ENCODE measurements at regions not wholly inside any gene's neighbourhood (a gene's known extent, or its start where the extent isn't known, plus 50 kb on each side); places are given as distances from the start of the nearest gene placed in this dataset.

GRCh38 chr2:58584606-58585118 is 343.5 kb upstream of the FANCL start:
- intact Hi-C loops (cut with micrococcal nuclease; ENCODE audit: unreplicated experiment) = no loop called here
- H3K9me3 Mint-ChIP-seq (ENCODE audit: low read depth, unreplicated experiment) = no peaks in the 10 kb centered on the region
- no TSS peak for BruUV-seq (replicated peaks)
- TF ChIP-seq CTCF (IDR thresholded peaks at IDR 0.05; ENCODE audit: unreplicated experiment) = no peak
- H3K27me3 Mint-ChIP-seq (ENCODE audit: unreplicated experiment) = no peaks in the 10 kb centered on the region
- no peak for DNase-seq
- H3K27ac Mint-ChIP-seq (ENCODE audit: unreplicated experiment) = no peak overlapping the region
- H3K36me3 Mint-ChIP-seq (ENCODE audit: insufficient read depth, unreplicated experiment) = no peaks in the 10 kb centered on the region
- no peak overlapping the region for H3K4me3 Mint-ChIP-seq (ENCODE audit: low read depth, unreplicated experiment)
- CTCF ChIA-PET = no interaction called here
- H3K4me1 Mint-ChIP-seq (ENCODE audit: low read depth, unreplicated experiment) = no peaks in the 10 kb centered on the region

- Mint-ChIP-seq H3K27me3 (ENCODE audit: unreplicated experiment) (no peaks in the 10 kb centered on the region), H3K9me3 (ENCODE audit: low read depth, unreplicated experiment) (no peaks in the 10 kb centered on the region), H3K36me3 (ENCODE audit: insufficient read depth, unreplicated experiment) (no peaks in the 10 kb centered on the region), H3K27ac (ENCODE audit: unreplicated experiment) (no peak overlapping the region), H3K4me3 (ENCODE audit: low read depth, unreplicated experiment) (no peak overlapping the region), H3K4me1 (ENCODE audit: low read depth, unreplicated experiment) (no peaks in the 10 kb centered on the region)
- no peak for TF ChIP-seq CTCF (IDR thresholded peaks at IDR 0.05; ENCODE audit: unreplicated experiment)
- no TSS peak for BruUV-seq (replicated peaks)
- intact Hi-C loops (cut with micrococcal nuclease; ENCODE audit: unreplicated experiment) = loop anchor here (10.0 kb wide), 2 partner anchors 717 to 1987 kb away; no protein-coding TSS in a partner anchor
- DNase-seq = no peak
- CTCF ChIA-PET = no interaction called here
Observed at GRCh38 chr2:58578276-58578675, 337.2 kb upstream of the FANCL start.

GRCh38 chr2:58574873-58575272 is 333.7 kb upstream of the FANCL start:
- DNase-seq = no peak
- CTCF ChIA-PET = no interaction called here
- no peaks in the 10 kb centered on the region for H3K27me3 Mint-ChIP-seq (ENCODE audit: unreplicated experiment)
- TF ChIP-seq CTCF (IDR thresholded peaks at IDR 0.05; ENCODE audit: unreplicated experiment) = no peak
- no peak overlapping the region for H3K27ac Mint-ChIP-seq (ENCODE audit: unreplicated experiment)
- BruUV-seq (replicated peaks) = no TSS peak
- intact Hi-C loops (cut with micrococcal nuclease; ENCODE audit: unreplicated experiment) = loop anchor here (10.0 kb wide), 2 partner anchors 720 to 1990 kb away; no protein-coding TSS in a partner anchor
- H3K4me3 Mint-ChIP-seq (ENCODE audit: low read depth, unreplicated experiment) = no peak overlapping the region
- peaks cover 23% of the 10 kb centered on the region for H3K4me1 Mint-ChIP-seq (ENCODE audit: low read depth, unreplicated experiment)
- H3K36me3 Mint-ChIP-seq (ENCODE audit: insufficient read depth, unreplicated experiment) = no peaks in the 10 kb centered on the region
- H3K9me3 Mint-ChIP-seq (ENCODE audit: low read depth, unreplicated experiment) = no peaks in the 10 kb centered on the region

- H3K4me1 Mint-ChIP-seq (ENCODE audit: low read depth, unreplicated experiment) = peaks cover 36% of the 10 kb centered on the region
- H3K4me3 Mint-ChIP-seq (ENCODE audit: low read depth, unreplicated experiment) = no peak overlapping the region
- BruUV-seq (replicated peaks) = no TSS peak
- intact Hi-C loops (cut with micrococcal nuclease; ENCODE audit: unreplicated experiment) = loop anchor here (10.0 kb wide), 2 partner anchors 722 to 1992 kb away; no protein-coding TSS in a partner anchor
- no peaks in the 10 kb centered on the region for H3K9me3 Mint-ChIP-seq (ENCODE audit: low read depth, unreplicated experiment)
- no peak overlapping the region for H3K27ac Mint-ChIP-seq (ENCODE audit: unreplicated experiment)
- no peaks in the 10 kb centered on the region for H3K36me3 Mint-ChIP-seq (ENCODE audit: insufficient read depth, unreplicated experiment)
- H3K27me3 Mint-ChIP-seq (ENCODE audit: unreplicated experiment) = no peaks in the 10 kb centered on the region
- CTCF ChIA-PET = no interaction called here
- TF ChIP-seq CTCF (IDR thresholded peaks at IDR 0.05; ENCODE audit: unreplicated experiment) = no peak
- DNase-seq = no peak
Observed at GRCh38 chr2:58572731-58573130, 331.6 kb upstream of the FANCL start.

Measured in Calu3 (cell line).